ELR (cell line): ENCODE measurements at regions not wholly inside any gene's neighbourhood (a gene's known extent, or its start where the extent isn't known, plus 50 kb on each side); places are given as distances from the start of the nearest gene placed in this dataset.
"Not testable (repeated sequence)": the region's sequence is repeated elsewhere in the genome, so short reads cannot be mapped to it uniquely, and the experiment has no call there.

Source experiments
- DNase-seq: peaks from one replicate; pipeline ENCODE4 v3.0.0-alpha.2; 2015; ENCODE audit warnings: low read depth

DNA sequence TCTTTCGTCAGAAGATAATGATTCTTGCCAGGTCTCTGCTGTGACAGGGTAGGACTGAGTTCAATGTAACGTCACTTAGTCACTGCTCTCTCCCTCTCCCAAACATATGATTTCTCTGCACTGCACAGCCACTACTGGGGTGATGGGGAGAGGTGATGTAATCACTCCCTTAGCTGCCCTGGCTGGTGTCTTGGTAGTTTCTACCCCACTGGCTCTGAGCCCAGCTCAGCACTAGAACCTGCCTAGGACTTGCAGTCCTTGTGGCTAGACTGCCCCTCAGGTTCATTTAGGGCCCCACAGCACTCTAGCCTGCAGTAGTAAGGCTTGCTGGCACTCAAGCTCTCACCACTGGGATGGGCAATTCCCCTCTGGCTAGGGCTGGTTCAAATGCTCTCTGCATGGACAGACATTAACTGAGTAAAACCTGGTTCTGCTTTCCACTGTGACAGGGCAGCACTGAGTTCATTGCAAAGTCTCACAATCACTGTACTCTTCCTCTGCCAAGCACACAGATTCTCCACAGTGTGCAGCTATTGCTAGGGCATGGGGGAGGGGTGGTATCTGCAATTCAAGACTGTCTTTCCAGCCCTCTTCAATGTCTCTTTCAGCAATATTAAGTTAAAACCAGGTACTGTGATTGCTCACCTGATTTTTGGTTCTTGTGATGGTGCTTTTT, 571.4 kb upstream of the FAT3 start:
- DNase-seq, result no peak

DNA sequence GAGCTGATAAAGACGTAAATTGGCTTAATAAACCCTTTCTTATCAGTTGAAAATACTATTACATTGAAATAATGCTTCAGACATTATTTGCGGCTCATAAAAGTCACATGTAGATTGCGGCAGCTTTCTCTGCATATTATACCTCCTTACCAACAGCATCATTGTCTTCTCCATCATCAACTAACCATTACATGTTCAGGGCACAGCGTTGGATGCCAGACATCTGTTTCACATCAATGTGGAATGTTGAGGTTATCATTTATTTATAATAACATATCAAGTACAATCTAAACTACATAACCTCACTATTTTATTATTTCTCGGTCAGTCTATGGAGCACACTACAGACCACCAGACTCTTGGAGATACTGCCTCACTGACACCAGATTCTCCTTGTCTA, 573.8 kb upstream of the FAT3 start:
- no peak for DNase-seq

DNA sequence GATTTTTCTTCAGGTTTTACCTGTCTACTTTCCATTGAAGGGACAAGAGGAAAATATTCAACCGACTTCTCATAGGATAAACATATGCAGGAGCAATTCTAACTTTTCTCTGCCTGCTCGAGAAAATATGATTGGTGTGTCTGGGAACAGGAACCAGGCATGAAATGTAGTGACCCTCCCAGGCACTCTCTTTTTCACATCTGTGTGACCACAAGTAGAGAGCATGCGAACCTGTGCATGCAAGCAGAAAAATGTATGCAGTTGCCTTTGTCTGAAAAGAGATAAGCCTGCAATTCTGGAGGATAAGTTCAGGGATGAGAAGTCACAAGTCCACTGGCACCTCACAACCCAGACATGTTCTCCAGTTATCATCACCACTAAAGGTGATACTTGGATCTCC, 583.5 kb upstream of the FAT3 start:
- no peak for DNase-seq

DNA sequence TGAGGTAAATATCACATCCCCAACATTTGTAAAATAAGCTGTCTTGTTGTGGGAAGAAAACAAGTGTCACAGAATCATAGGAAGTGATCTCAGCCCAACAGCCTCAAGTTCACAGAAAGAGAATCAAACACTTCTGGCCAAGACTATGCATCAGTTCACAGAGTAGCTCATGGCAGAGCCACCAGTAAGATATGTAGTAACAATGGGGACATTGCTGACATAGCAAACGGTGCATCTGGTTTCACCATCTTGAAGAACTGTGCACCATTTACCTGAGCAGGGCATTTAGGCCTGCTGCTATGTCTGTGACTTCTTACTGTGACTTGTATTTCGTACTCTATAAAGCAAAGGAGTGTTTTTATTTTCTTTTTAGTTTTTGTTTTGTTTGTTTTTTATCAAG, 585.3 kb upstream of the FAT3 start:
- DNase-seq, result no peak

DNA sequence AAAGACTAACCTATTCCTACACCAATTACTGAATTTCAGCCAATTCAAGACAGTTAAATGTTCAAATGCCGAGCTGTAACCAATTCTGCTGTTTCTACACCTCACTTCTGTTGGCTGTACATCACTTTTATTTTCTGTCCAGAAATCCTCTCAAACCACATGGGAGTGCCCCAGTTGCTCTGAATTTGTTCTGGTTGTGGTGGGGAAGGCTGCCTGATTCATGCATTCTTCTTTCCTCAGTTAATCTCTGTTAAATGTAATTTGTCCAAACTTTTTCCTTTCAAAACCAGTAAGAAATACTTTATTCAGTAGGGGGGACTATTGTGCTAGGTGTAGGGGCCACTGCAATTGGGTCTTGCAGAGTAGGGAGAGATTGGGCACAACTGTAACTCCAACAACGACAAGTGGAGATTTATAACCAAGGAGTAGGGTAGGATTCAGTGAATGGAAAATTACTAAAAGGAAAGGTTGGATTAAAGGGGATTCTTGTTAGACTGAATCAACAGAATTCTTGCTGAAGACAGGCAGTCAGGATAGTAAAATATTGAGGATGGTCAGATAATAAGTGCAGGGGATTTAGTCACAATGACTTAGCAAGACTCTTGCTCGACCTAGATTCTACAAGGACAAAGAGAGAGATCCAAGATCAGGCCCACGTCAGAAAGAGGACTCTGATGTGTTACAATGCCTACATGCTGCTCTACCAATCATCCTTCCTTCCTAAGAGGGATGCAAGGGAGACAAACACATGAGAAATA, 593.5 kb upstream of the FAT3 start:
- DNase-seq, result no peak

DNA sequence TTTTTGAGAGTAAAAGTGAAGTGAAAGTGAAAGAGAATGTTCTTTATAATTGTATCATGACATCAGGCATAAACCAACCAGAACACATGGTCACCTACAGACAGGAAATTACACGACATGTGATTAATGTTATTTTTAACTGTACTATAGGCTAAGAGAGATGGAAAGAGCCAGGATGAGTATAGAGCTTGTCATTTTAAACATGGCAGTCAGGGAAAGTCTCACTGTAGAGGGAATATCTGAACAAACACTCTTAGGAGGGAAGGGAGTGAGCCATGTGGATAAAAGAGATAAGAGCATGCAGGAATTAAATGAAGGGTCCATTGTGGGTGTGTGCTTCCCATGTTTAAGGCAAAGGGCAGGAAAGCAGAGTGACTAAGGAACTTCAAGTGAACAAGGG, 599.1 kb upstream of the FAT3 start:
- no peak for DNase-seq

DNA sequence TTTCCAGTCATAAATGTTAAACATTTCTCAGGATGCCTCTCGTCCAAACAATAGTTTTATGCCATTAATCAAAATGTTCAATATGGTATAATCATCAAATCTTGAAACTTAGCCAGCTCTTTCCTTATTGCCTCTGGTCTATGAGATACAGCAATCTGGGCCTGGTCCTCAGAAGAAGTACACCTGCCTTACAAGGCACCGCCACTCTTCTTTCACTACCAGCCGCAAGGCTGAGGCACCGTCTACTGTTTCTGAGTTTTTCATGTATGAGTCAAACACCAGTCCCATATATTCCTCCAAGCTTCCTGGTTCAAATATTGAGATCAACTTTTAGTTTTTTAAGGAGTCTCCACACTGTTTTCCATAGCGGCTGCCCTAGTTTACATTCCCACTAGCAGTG, 600.6 kb upstream of the FAT3 start:
- DNase-seq, result no peak

DNA sequence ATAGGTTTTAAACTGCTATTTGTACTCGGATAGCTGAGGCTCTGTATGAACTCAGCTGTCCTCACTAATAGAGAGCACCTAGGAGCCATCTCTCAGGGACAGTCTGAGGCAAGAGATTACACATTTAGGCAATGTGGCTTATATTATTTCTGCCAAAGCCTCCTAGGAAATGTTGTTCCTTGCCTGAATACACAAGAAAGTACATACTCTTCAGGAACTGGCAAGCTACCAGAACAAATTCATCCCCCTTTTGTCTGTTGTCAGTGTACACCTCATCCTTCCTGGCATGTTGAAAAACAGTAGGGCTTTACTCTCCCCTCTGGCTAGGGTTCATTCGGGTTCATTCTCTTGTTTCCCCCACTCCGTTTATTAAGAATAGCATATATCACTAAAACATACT, 615.9 kb upstream of the FAT3 start:
- no peak for DNase-seq

DNA sequence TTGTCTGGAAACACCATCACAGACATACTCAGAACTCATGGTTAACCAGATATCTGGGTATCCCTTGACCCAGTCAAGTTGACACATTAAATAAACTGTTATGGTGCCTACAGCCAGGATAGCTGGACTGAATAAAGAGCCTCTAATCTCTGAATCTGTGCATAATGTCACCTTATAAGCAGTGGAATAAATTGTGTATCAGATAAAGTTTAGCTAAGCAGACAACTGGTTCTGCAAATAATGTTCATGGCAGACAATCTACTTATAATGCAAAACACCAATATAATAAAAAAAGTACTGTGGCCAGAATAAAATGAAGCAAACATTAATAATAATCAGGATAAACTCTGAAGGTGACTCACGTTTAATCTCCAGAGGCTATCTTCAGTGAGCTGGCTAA, 628.5 kb upstream of the FAT3 start:
- DNase-seq, result no peak

DNA sequence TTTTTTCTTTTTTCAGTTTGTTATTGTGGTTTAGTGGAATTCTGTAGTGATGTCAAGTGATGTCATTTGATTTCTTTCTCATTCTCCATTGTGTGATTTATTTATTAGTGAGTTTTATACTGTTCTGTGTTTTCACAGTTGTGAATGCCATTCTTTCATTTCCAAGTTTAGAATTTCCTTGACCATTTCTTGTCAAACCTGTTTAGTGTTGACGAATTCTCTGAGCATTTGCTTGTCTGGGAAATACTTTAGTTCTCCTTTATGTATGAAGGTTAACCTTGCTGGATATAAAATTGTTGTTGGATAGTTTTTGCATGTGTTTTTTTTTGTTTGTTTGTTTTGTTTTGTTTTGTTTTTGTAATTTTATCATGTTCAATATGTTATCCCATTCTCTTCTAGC, 633.6 kb upstream of the FAT3 start:
- no peak for DNase-seq

DNA sequence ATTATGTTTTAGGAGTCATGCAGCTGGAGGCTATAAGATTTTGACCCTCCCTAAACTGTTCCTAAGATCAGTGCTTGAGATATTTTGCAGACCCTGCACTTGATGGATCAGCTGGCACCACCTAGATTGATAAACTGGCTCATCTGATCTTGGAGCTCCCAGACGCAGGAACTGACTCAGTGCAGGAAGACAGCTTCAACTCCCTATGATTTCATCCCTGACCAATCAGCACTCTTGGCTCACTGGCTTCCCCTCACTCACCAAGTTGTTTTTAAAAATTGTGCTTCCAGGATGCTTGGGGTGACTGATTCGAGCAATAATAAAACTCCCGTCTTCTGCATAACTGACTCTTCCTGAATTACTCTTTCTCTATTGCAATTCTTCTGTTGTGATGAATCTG, 637.5 kb upstream of the FAT3 start:
- DNase-seq, result no peak

DNA sequence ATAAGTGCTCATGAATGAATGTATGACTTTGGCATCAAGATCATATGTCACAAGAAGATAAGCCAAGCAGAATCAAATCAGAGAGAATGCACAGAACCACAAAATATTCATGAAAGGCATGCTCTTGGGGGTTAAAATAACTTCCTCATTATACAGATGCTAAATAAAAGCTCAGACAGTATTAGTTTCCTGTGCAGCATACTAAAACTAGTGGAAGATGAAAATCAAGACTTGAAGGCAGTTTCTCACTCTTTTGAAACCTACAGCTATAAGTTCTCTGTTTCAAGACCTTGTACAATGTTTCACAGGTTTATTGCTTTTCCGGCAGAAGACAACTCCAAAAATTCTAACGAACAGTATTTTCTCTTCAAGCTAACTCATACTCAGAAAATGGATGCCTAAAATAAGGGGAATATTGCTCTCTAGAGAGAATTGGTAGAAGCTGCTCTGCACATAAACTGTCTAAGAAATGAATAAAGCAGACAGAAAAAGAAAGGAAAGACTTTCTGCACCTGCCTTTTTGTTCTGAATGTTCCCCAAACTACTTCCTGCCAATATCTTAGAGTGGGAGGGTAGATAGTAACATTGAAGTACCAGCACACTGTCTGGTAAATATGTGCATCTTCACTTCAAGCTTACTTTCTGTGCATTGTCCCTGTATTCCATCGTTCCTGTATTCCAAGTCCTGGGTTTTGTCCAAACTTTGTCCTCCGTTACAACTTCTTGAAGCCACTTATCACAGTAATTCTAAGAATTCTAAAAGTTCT, 639.4 kb upstream of the FAT3 start:
- DNase-seq, result no peak

DNA sequence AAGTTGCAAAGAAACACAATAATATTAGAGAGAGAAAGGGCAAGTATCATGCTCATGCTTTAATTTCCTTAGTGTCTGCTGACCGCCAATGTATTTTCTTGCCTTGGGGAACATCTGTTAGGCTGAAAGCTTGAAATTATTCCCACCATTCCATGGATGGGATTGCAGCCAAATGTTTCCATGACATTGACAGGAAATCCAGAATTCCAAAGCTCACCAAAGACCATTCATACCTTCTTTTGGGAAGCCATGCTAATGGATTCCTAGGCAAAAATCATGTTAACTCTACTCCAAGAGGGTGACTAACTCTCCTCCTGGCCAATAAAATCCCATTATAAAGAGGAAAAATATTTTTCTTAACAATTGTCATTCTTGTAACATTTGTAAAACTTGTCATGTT, 661.4 kb upstream of the FAT3 start:
- no peak for DNase-seq

DNA sequence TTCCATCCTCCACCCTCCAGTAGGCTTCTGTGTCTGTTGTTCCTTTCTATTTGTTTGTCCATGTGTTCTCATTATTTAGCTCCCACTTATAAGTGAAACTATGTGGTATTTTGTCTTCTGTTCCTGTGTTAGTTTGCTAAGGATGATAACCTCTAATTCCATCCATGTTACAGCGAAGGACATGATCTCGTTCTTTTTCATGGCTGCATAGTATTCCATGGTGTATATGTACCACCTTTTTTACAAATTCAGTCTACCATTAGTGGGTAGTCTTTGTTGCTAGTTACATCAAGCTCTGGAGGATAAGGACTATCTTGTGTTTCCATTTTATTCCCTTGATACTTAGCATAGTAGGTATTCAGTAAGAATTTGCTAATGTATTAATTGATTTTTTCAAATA, 664.2 kb upstream of the FAT3 start:
- DNase-seq, result no peak

DNA sequence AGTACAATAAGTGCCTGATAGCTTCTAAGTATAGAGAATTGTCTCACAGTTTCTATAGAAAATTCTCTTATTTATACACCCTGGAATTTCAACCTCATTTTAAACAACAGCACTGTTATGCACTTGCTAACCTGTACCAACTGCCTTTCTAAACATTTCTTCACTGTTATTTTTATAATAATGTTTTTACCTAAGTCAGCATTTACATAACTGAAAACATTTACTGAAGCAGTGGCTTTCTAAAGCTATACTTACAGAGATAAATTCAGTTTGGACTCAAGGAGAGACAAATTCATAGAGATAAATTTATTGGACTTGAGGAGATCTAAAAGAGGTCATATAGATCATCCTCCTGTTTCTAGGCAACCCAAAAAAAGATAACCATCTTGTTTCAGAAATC, 686.6 kb upstream of the FAT3 start:
- no peak for DNase-seq

DNA sequence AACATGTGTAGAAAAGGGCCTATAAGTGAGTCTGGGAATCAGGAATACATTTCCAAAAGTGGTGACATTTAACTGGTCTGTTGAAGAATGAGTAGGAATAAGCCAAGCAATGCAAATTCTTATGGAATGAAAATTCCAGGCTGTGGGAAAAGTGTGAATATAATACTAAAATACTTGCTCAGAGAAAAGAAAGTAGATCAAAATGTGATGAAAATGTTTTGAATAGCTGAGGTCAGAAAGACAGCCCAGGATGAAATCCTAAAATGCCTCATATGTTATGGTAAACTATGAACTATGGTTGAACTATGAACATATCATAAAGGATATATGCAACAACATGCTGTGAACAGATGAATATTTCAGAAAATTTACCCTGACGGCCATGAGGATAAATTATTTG, 688.3 kb upstream of the FAT3 start:
- no peak for DNase-seq

DNA sequence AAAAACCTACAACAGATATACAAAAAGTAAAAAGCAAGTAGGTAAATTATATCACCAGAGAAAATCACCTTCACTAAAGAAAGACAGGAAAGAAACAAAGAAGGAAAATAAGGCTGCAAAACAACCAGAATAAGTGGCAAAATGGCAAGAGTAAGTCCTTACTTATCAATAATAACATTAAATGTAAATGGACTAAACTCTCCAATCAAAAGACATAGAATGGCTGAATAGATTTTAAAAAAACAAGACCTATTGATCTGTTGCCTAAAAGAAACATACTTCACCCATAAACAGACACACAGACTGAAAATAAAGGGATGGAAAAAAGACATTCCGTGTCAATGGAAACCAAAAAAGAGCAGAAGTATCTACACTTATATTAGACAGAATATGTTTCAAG, 695.7 kb upstream of the FAT3 start:
- DNase-seq, result no peak

DNA sequence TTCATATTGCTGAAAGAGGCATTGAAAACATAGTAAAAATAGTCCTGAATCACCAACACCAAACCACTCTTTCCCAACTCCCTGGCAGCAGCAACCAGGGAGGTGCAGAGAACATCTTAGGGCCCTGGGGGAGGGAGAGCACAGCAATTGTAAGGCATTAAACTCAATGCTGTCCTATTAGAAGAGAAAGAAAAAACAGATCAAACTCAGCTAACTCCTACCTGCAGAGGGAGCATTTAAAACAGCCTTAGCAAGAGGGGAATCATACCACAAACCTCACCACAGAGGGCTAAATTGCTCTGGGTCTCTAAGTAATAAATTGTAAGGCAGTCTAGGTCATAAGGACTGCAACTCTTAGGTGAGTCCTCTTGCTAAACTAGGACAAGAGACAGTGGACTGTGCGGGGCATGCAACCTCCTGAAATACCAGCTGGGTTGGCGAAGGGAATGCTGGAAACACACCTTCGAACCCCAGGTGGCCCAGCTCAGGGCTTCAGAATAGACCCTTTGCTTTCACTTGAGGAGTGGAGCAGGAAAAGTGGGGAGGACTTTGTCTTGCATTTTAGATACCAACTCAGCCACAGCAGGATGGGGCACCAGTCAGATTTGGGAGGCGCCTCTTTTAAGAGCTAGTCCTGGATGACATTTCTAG, 697.1 kb upstream of the FAT3 start:
- DNase-seq, result no peak

DNA sequence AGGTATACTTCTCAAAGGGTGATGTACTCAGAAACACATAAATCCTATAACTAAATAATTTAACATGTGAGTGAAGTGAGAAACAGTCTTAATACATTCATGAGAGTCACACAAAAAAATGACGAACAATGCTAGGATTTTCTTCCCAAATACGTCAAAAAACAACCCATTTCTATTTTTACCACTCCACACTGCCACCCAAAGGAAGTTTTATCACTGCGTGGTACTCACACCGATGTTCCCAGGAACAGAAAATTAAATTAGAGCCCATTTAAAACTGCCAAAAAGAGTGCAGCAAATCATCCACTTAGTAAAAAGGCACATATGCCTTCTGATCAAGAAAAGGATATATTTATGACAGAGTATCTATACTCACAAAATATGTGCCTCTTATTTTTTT, 710.9 kb upstream of the FAT3 start:
- DNase-seq, result no peak

DNA sequence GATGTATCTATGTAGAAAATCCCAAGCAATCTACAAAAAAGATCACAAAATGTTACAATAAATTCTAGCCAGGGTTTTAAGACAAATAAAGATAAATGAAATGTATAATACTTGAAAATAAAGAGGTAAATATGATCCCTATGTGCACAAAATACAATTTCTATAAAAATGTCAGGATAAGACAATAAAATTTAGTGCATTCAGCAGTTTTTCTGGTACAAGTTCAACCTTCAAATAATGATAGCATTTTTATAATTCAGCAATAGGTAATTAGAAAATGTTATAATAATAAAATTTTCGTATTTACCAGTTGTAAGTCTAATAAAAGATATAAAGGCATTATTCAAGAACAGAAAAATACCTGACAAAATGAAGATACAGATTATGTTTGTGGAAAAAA, 726.8 kb upstream of the FAT3 start:
- no peak for DNase-seq

DNA sequence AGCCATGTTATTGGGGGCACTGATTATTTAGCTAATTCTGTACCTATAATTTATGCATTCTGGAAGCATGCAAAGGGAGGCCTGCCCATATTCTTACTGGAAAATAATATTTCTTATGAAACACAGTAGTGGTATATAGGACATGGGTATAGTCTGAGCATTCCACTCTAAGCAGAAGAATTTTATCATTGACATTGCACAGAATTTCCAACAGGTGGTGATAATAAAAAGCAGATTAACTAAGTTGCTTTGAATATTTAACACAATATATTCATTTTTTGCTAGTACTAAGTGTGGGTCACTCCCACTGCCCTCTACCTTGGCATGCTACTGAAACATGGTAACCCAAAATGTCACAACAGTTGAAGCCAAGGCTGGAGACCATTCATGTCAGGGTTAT, 728.8 kb upstream of the FAT3 start:
- DNase-seq, result no peak

DNA sequence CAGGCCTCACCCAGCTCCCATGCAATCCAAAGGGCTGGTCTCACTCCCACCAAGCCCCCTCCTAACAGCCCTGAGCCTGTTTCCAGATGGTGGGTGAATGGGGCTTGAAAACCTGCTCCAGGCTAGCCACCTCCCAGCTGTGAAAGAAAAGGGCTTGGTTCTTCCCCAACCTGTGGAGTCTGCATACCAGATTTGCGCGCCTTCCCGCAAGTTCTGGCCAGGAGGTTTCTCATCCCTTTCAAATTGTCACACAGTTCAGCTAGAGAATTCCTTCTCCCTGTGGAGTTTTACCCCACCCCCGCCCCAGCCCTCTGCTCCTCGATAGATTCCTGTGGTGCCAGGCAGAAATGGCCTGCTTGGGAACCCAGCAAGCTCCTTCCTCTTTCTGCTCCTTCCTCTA, 734.6 kb upstream of the FAT3 start:
- no peak for DNase-seq

DNA sequence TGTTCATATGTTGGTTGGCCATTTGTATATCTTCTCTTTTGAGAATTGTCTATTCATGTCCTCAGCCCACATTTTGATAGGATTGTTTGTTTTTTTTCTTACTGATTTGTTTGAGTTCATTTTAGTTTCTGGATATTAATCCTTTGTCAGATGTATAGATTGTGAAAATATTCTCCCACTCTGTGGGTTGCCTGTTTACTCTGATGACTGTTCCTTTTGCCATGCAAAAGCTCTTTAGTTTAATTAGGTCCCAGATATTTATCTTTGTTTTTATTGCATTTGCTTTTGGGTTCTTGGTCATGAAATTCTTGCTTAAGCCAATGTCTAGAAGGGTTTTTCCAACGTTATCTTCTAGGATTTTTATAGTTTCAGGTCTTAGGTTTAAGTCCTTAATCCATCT, 740.7 kb upstream of the FAT3 start:
- DNase-seq, result not testable (repeated sequence)
